Stimulated activated effector memory CD8-positive, alpha-beta T cell treated with anti-CD3 and anti-CD28 coated beads, Interleukin-12 subunit alpha, Interleukin-12 subunit beta, amount 100 ng/mL, for 72 hours (primary cell): ENCODE measurements at regions not wholly inside any gene's neighbourhood (a gene's known extent, or its start where the extent isn't known, plus 50 kb on each side); places are given as distances from the start of the nearest gene placed in this dataset.
"Not testable (repeated sequence)": the region's sequence is repeated elsewhere in the genome, so short reads cannot be mapped to it uniquely, and the experiment has no call there.

Source experiments
- ATAC-seq: fragments of 150-1000 bp; cut with Tn5 transposase; 2 replicates; pipeline ENCODE4 v1.10.0; 2021
- DNase-seq, 2 donors: peaks; one replicate each; pipeline ENCODE4 v3.0.0; 2021 to 2022; ENCODE audit warnings: low spot score in 2 of 2
- H3K27ac Mint-ChIP-seq: one replicate; pipeline ENCODE4 v1.8.0; 2022; ENCODE audit warnings: mild to moderate bottlenecking, mixed read lengths
- H3K36me3 Mint-ChIP-seq: one replicate; pipeline ENCODE4 v1.8.0; 2022; ENCODE audit warnings: mild to moderate bottlenecking, mixed read lengths
- H3K4me1 Mint-ChIP-seq: one replicate; pipeline ENCODE4 v1.8.0; 2022; ENCODE audit warnings: mixed read lengths
- H3K4me3 Mint-ChIP-seq: one replicate; pipeline ENCODE4 v1.8.0; 2022; ENCODE audit warnings: mild to moderate bottlenecking, mixed read lengths
- H3K9me3 Mint-ChIP-seq: one replicate; pipeline ENCODE4 v1.8.0; 2022; ENCODE audit warnings: mixed read lengths

GRCh38 chr7:131819891-131820290, 263.5 kb upstream of the PODXL start:
- H3K4me3 Mint-ChIP-seq = no peak overlapping the region
- DNase-seq (no peak), ATAC-seq (no peak)
- H3K27ac Mint-ChIP-seq = no peak overlapping the region
- H3K9me3 Mint-ChIP-seq = no peaks in the 10 kb centered on the region
- no peaks in the 10 kb centered on the region for H3K4me1 Mint-ChIP-seq
- H3K36me3 Mint-ChIP-seq = no peaks in the 10 kb centered on the region

DNA sequence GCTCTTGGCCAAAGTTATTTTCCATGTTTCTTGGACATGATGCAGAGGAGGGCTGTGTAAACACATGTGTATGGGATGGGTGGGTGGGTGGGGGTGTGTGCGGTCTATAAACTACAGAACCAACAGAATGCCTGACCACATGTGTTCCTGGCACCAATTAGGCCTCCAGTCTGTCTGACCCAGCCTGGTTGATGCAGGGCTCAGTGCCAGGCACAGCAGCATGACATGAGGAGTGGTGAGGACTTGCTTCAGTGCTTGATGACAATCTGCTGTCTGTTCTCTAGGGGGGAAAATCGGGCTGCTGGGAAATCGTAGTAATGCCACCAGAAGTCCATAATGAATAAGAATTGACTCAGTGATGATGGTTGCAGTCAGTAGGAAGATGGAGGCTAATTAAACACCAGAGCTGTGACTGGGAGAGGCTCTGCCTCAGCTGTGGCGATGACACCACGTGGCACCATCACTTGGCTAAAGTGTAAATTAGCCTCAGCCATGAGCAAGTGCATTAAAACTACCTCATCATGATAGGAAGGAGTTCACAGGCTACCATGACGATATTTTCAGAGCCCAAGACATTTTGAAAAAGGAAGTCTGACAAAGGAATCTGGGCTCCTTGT, 260.1 kb upstream of the PODXL start:
- Mint-ChIP-seq H3K27ac (no peak overlapping the region), H3K9me3 (no peaks in the 10 kb centered on the region), H3K4me3 (no peak overlapping the region), H3K4me1 (no peaks in the 10 kb centered on the region), H3K36me3 (no peaks in the 10 kb centered on the region)
- DNase-seq (no peak), ATAC-seq (no peak)

DNA sequence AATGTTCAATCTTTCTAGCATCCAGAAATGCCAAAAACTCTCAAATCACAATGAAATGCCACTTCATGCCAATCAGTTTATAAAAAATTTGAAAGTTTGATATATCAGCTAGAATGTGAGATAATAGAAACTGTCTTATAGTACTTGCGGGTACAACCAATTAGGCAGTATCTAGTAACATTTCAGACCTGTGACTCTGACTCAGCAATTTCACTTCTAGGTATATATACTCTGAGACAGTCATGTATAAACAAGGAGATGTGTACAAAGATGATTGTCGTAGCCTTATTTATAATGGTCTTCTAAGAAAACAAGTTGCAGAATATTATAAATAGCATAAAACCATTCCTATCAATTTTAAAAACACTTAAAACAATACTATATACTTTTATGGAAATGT, 252.3 kb upstream of the PODXL start:
- no peaks in the 10 kb centered on the region for H3K4me1 Mint-ChIP-seq
- ATAC-seq = no peak
- H3K9me3 Mint-ChIP-seq = no peaks in the 10 kb centered on the region
- H3K36me3 Mint-ChIP-seq = no peaks in the 10 kb centered on the region
- no peak for DNase-seq
- no peak overlapping the region for H3K27ac Mint-ChIP-seq
- H3K4me3 Mint-ChIP-seq = no peak overlapping the region

GRCh38 chr7:131808156-131808555, 251.7 kb upstream of the PODXL start:
- H3K4me3 Mint-ChIP-seq, ATAC-seq, H3K9me3 Mint-ChIP-seq, H3K4me1 Mint-ChIP-seq, H3K27ac Mint-ChIP-seq, DNase-seq, H3K36me3 Mint-ChIP-seq: not testable (repeated sequence)

GRCh38 chr7:131803816-131804215, 247.4 kb upstream of the PODXL start:
- ATAC-seq = no peak
- no peaks in the 10 kb centered on the region for H3K4me1 Mint-ChIP-seq
- H3K27ac Mint-ChIP-seq = no peak overlapping the region
- DNase-seq = no peak
- no peaks in the 10 kb centered on the region for H3K36me3 Mint-ChIP-seq
- no peaks in the 10 kb centered on the region for H3K9me3 Mint-ChIP-seq
- H3K4me3 Mint-ChIP-seq = no peak overlapping the region

DNA sequence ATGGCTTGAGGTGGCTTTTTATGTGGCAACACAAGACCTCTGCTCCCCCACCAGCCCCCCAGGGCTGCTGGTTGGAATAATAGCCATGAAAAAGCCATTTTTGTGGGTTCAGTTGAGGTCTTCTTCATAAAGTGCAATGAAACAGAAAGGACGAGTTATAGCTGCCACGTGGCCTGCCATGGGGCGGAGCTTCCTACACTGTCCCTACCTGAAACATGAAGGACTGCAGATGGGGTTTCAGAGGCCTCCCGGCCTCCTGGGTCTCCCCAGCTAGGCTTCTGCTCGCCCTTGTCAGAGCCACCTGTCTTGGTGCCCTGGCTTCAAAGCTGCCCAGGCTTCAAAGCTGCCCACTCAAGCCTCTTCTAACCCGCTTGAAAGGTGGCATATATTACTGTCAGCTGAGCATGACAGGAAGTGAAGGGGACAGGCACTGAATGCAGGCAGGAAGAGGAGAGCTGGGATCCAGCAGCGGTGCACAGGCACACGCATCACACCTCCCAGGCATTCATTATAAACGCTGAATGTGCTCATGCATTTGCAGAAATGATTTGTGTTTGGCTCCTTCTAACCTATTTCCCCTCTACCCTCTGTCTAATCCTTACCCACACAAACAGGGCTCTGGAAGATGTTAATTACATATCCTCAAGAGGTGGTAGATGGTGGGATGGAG, 245.9 kb upstream of the PODXL start:
- ATAC-seq (no peak), DNase-seq (no peak)
- no peaks in the 10 kb centered on the region for H3K9me3 Mint-ChIP-seq

DNA sequence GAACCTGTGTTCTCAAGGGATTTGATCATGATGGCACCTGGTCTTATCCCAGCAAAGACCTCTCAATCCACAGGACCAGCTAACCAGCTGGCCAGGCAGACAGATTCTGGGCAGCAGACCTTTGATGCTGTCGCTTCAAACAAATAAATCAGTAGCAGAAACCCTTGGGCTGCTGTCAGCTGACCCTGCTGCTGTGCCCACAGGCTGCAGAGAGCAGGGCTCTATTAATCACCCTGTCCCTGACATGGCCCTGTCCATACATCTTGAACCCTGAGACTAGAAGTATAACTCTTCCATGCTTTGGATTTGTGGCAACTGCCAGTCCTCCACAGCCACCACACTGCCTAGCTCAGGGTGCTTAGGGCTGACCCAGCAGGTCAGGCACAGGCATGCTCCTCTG, 244.1 kb upstream of the PODXL start:
- Mint-ChIP-seq H3K27ac (no peak overlapping the region), H3K9me3 (no peaks in the 10 kb centered on the region), H3K36me3 (no peaks in the 10 kb centered on the region), H3K4me1 (no peaks in the 10 kb centered on the region), H3K4me3 (no peak overlapping the region)
- peak; percentile 22 for ATAC-seq
- no peak for DNase-seq

More for the DNA sequence above, 245.9 kb upstream of the PODXL start:
- Mint-ChIP-seq H3K36me3 (no peaks in the 10 kb centered on the region), H3K27ac (no peak overlapping the region), H3K4me1 (no peaks in the 10 kb centered on the region), H3K4me3 (no peak overlapping the region)

- no peak for ATAC-seq
- H3K27ac Mint-ChIP-seq = no peak overlapping the region
These were observed 243.6 kb upstream of the PODXL start for GRCh38 chr7:131800008-131800407.

DNA sequence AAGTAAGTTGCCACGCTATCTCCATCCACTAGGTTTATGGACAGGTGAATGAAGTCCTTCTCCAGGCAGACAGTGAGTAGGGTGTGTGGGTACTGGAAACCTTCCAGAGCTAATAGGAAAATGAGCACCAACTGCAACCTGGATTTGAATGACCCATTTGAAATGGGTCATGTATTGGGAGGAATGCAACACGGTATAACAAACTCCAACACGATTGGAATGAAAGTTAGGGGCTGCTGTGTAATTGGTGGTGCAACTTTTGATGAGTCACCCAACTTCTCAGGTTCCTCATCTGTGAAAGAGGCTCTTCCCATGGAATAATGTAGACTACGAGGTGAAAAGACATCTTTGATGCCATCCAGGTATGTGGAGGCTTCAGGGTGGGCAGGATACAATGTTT, 241.4 kb upstream of the PODXL start:
- H3K4me3 Mint-ChIP-seq = no peak overlapping the region
- ATAC-seq (no peak), DNase-seq (no peak)
- H3K27ac Mint-ChIP-seq = no peak overlapping the region
- no peaks in the 10 kb centered on the region for H3K4me1 Mint-ChIP-seq
- H3K9me3 Mint-ChIP-seq = no peaks in the 10 kb centered on the region
- no peaks in the 10 kb centered on the region for H3K36me3 Mint-ChIP-seq

More at GRCh38 chr7:131800008-131800407, 243.6 kb upstream of the PODXL start:
- no peak for DNase-seq
- Mint-ChIP-seq H3K36me3 (no peaks in the 10 kb centered on the region), H3K4me3 (no peak overlapping the region), H3K4me1 (no peaks in the 10 kb centered on the region), H3K9me3 (no peaks in the 10 kb centered on the region)

- no peaks in the 10 kb centered on the region for H3K9me3 Mint-ChIP-seq
- H3K27ac Mint-ChIP-seq = no peak overlapping the region
- no peak overlapping the region for H3K4me3 Mint-ChIP-seq
- DNase-seq (no peak), ATAC-seq (no peak)
- H3K36me3 Mint-ChIP-seq = no peaks in the 10 kb centered on the region
- H3K4me1 Mint-ChIP-seq = no peaks in the 10 kb centered on the region
These were observed 239.0 kb upstream of the PODXL start for GRCh38 chr7:131795400-131795799.

- no peak for ATAC-seq
- no peak for DNase-seq
- Mint-ChIP-seq H3K4me3 (no peak overlapping the region), H3K27ac (no peak overlapping the region), H3K9me3 (no peaks in the 10 kb centered on the region), H3K4me1 (no peaks in the 10 kb centered on the region), H3K36me3 (no peaks in the 10 kb centered on the region)
These were observed 235.9 kb upstream of the PODXL start for GRCh38 chr7:131792311-131792710.

DNA sequence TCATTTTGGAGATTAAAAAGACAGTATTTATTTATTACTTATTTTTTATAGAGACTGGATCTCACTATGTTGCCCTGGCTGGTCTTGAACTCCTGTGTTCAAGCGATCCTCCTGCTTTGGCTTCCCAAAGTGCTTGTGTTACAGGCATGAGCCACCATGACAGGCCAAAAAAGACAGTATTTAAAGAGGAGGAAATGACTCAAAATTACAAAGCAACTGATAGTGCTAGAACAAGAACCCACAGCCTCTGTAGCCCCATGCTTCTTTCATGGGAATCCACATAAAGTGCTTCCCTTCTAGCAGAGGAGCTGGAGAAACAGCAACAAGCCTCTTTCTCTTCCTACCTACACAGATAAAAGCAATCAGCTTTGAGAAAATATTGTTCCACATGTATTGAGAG, 230.7 kb upstream of the PODXL start:
- H3K36me3 Mint-ChIP-seq = no peaks in the 10 kb centered on the region
- H3K4me1 Mint-ChIP-seq = no peaks in the 10 kb centered on the region
- H3K27ac Mint-ChIP-seq = no peak overlapping the region
- H3K4me3 Mint-ChIP-seq = no peak overlapping the region
- H3K9me3 Mint-ChIP-seq = no peaks in the 10 kb centered on the region
- no peak for ATAC-seq
- DNase-seq = no peak

DNA sequence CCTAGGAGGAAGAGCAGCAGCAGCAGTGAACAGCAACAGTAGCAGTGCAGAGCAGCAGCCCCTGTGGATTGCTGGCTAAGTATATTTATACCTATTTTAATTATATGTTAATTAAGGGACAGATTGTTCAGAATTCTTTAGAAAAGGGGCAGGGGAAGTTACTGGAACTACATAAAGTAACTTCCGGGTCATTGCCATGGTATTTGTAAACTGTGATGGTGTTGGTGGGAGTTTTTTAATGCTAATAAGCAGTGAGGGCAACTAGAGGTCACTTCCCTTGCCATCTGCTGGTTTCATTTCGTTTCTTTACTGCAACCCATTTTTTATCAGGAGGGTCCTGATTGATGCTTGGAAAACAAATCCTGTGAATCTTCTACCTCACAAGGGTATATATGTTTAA, 229.8 kb upstream of the PODXL start:
- DNase-seq = no peak
- no peak overlapping the region for H3K4me3 Mint-ChIP-seq

DNA sequence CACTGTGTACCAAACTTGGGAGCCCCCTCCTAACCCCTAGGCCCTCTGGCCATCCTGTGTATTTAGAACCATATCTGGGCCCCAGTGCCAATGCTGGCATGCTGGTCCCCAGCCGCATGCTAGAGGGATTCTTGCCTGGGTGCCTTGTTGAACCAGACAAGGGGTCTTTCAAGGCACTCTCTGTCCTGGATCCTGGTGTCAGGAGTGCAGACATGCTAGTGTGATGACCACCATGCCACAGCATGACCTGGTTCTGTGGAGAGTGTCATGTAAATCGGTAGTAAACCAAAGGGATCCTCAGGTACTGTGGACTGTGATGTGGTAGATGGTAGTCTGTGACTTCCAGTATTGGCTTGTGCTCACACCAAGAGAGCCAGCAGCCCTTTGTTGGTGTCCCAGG, 222.2 kb upstream of the PODXL start:
- H3K9me3 Mint-ChIP-seq = no peaks in the 10 kb centered on the region
- no peak overlapping the region for H3K27ac Mint-ChIP-seq
- H3K36me3 Mint-ChIP-seq = no peaks in the 10 kb centered on the region
- no peak for DNase-seq
- H3K4me1 Mint-ChIP-seq = no peaks in the 10 kb centered on the region
- no peak for ATAC-seq
- H3K4me3 Mint-ChIP-seq = no peak overlapping the region

More for the DNA sequence above, 229.8 kb upstream of the PODXL start:
- no peaks in the 10 kb centered on the region for H3K4me1 Mint-ChIP-seq
- ATAC-seq = no peak
- H3K27ac Mint-ChIP-seq = no peak overlapping the region
- H3K9me3 Mint-ChIP-seq = no peaks in the 10 kb centered on the region
- H3K36me3 Mint-ChIP-seq = no peaks in the 10 kb centered on the region

- Mint-ChIP-seq H3K36me3 (no peaks in the 10 kb centered on the region), H3K4me1 (no peaks in the 10 kb centered on the region), H3K27ac (no peak overlapping the region), H3K4me3 (no peak overlapping the region), H3K9me3 (no peaks in the 10 kb centered on the region)
- ATAC-seq (no peak), DNase-seq (no peak)
These were observed 218.2 kb upstream of the PODXL start for GRCh38 chr7:131774419-131775220.

DNA sequence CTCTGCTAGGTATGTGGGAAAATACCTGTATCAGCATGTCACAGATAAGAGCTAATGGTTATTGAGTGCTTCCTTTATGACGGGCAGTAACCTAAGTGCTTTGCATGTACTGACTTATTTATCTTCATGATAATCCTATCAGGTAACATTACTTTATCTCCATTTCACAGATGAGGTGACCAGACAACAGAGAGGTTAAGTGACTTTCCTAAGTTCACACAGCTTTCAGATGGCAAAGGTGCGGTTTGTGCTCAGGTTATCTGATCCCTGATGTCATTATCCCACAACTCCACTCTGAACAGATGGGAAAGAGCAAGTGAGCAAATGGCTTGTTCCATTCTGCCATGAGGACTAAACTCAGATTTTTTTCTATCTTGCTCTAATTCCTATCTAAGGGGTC, 217.0 kb upstream of the PODXL start:
- Mint-ChIP-seq H3K36me3 (no peaks in the 10 kb centered on the region), H3K4me3 (no peak overlapping the region), H3K9me3 (no peaks in the 10 kb centered on the region), H3K27ac (no peak overlapping the region), H3K4me1 (no peaks in the 10 kb centered on the region)
- ATAC-seq (no peak), DNase-seq (no peak)
